NCI-H2029 (cell line): ENCODE measurements at regions not wholly inside any gene's neighbourhood (a gene's known extent, or its start where the extent isn't known, plus 50 kb on each side); places are given as distances from the start of the nearest gene placed in this dataset.
"Not testable (repeated sequence)": the region's sequence is repeated elsewhere in the genome, so short reads cannot be mapped to it uniquely, and the experiment has no call there.

Experiments
- DNase-seq: peaks from one replicate; lab custom pipeline; 2025; lab: John Stamatoyannopoulos, UW

GRCh38 chr5:54404568-54404967, 50.9 kb upstream of the HSPB3 start:
- DNase-seq, result no peak

GRCh38 chr5:54403885-54404416, 51.5 kb upstream of the HSPB3 start:
- no peak for DNase-seq

GRCh38 chr5:54403121-54403520, 52.4 kb upstream of the HSPB3 start:
- no peak for DNase-seq

GRCh38 chr5:54401515-54401914, 54.0 kb upstream of the HSPB3 start:
- DNase-seq, result no peak

GRCh38 chr5:54398191-54398590, 57.3 kb upstream of the HSPB3 start:
- no peak for DNase-seq

- DNase-seq, result no peak
Measured at GRCh38 chr5:54397420-54397819, 58.1 kb upstream of the HSPB3 start.

GRCh38 chr5:54393007-54393406, 62.5 kb upstream of the HSPB3 start:
- not testable (repeated sequence) for DNase-seq

- no peak for DNase-seq
Measured at GRCh38 chr5:54390539-54391031, 64.9 kb upstream of the HSPB3 start.

GRCh38 chr5:54390015-54390414, 65.5 kb upstream of the HSPB3 start:
- peak; percentile 87 for DNase-seq

- DNase-seq, result not testable (repeated sequence)
Measured at GRCh38 chr5:54389399-54389798, 66.1 kb upstream of the HSPB3 start.

- no peak for DNase-seq
Measured at GRCh38 chr5:54388811-54389210, 66.7 kb upstream of the HSPB3 start.

- DNase-seq, result no peak
Measured at GRCh38 chr5:54388409-54388808, 67.1 kb upstream of the HSPB3 start.

GRCh38 chr5:54387659-54388232, 67.8 kb upstream of the HSPB3 start:
- DNase-seq, result no peak

GRCh38 chr5:54387031-54387430, 68.5 kb upstream of the HSPB3 start:
- no peak for DNase-seq

- no peak for DNase-seq
Measured at GRCh38 chr5:54385994-54386393, 69.5 kb upstream of the HSPB3 start.

GRCh38 chr5:54384356-54384933, 71.1 kb upstream of the HSPB3 start:
- DNase-seq, result no peak

GRCh38 chr5:54383941-54384340, 71.6 kb upstream of the HSPB3 start:
- no peak for DNase-seq

- no peak for DNase-seq
Measured at GRCh38 chr5:54383225-54383901, 72.1 kb upstream of the HSPB3 start.

GRCh38 chr5:54381319-54381718, 70.9 kb upstream of the ARL15 start:
- DNase-seq, result not testable (repeated sequence)

- no peak for DNase-seq
Measured at GRCh38 chr5:54379590-54379989, 69.2 kb upstream of the ARL15 start.

- no peak for DNase-seq
Measured at GRCh38 chr5:54378707-54379106, 68.3 kb upstream of the ARL15 start.

- not testable (repeated sequence) for DNase-seq
Measured at GRCh38 chr5:54377339-54377738, 67.0 kb upstream of the ARL15 start.

- no peak for DNase-seq
Measured at GRCh38 chr5:54370982-54371381, 60.6 kb upstream of the ARL15 start.
